Stimulated activated CD4-positive, alpha-beta T cell treated with anti-CD3 and anti-CD28 coated beads, Interleukin-1b, Interleukin-23, amount 100 ng/mL, for 4 hours (primary cell): ENCODE measurements at regions not wholly inside any gene's neighbourhood (a gene's known extent, or its start where the extent isn't known, plus 50 kb on each side); places are given as distances from the start of the nearest gene placed in this dataset.

Experiments used
- DNase-seq, 2 donors: peaks; one replicate each; pipeline ENCODE4 v3.0.0-alpha.2; 2020; ENCODE audit warnings: low read depth in 2 of 2

- no peak for DNase-seq
Observed at GRCh38 chr1:29471487-29472313, 235.4 kb downstream of the PTPRU start.

GRCh38 chr1:29470788-29471119 lies 234.4 kb downstream of the PTPRU start:
- DNase-seq = no peak

GRCh38 chr1:29470087-29470787 lies 233.9 kb downstream of the PTPRU start:
- no peak for DNase-seq

GRCh38 chr1:29469457-29469856 lies 233.1 kb downstream of the PTPRU start:
- no peak for DNase-seq

- DNase-seq = no peak
Observed at GRCh38 chr1:29467989-29468900, 231.9 kb downstream of the PTPRU start.

GRCh38 chr1:29466258-29466657 lies 229.9 kb downstream of the PTPRU start:
- DNase-seq = no peak

- DNase-seq = no peak
Observed at GRCh38 chr1:29465755-29466154, 229.4 kb downstream of the PTPRU start.

GRCh38 chr1:29462096-29462495 lies 225.8 kb downstream of the PTPRU start:
- DNase-seq = no peak

- DNase-seq = no peak
Observed at GRCh38 chr1:29461115-29461739, 224.9 kb downstream of the PTPRU start.

GRCh38 chr1:29460694-29461093 lies 224.4 kb downstream of the PTPRU start:
- DNase-seq = no peak

- DNase-seq = no peak
Observed at GRCh38 chr1:29460041-29460610, 223.8 kb downstream of the PTPRU start.

GRCh38 chr1:29459620-29459945 lies 223.3 kb downstream of the PTPRU start:
- DNase-seq = no peak

- DNase-seq = no peak
Observed at GRCh38 chr1:29458737-29459619, 222.7 kb downstream of the PTPRU start.

- DNase-seq = no peak
Observed at GRCh38 chr1:29457496-29458368, 221.4 kb downstream of the PTPRU start.

- DNase-seq = no peak
Observed at GRCh38 chr1:29456685-29457435, 220.5 kb downstream of the PTPRU start.

GRCh38 chr1:29455781-29456180 lies 219.5 kb downstream of the PTPRU start:
- DNase-seq = no peak

- no peak for DNase-seq
Observed at GRCh38 chr1:29454616-29455380, 218.5 kb downstream of the PTPRU start.
